Posterior cingulate gyrus (tissue), 11 donors: ENCODE measurements at regions not wholly inside any gene's neighbourhood (a gene's known extent, or its start where the extent isn't known, plus 50 kb on each side); places are given as distances from the start of the nearest gene placed in this dataset.

ENCODE experiments used
- DNase-seq, 10 donors: peaks; one replicate each; pipeline versions ENCODE4 v3.0.0 to v3.0.0-alpha.2; 2020 to 2021; ENCODE audit warnings: mixed read lengths in 3 of 10
- intact Hi-C: fragments of 100-400 bp; cut with DNase I; formaldehyde crosslinking; loops from one replicate; pipeline ENCODE4 v1.15.1; 2023

DNA sequence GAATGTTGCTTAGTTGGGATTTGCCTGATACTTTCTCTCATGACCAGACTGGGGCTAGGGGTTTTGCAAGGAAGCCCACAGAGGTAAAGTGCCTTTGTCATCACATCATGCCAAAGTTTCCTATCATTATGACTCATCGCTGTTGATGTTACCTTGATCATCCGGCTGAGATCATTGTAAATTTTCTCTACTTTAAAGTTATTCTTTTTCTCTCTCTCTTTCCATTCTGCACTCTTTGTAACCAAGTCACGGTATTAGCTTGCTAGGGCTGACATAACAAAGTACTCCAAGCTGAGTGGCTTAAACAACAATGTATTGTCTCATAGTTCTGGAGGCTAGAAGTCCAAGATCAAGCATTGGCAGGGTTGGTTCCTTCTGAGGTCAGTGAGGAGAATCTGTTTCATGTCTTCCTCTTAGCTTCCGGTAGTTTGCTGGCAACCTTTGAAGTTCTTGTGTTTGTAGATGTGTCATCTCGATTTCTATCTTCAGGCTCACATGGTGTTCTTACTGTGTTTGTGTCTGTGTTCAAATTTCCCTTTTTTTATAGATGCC, 113.0 kb downstream of the DTHD1 start:
- DNase-seq, result no peak
- intact Hi-C loops, result loop anchor here (10.0 kb wide), 1 partner anchor 850 kb away; the partner anchor contains the start of gene NWD2

- intact Hi-C loops, result loop anchor here (2.0 to 10.0 kb wide), 3 partner anchors 47 to 987 kb away; partner anchors contain the start of gene NWD2
- DNase-seq, result peak in 4 of 10 donors; percentile 20 to 49 (median 32)
Observed at GRCh38 chr4:36399762-36400353, 118.4 kb downstream of the DTHD1 start.

- intact Hi-C loops, result loop anchor here (5.0 kb wide), 1 partner anchor 985 kb away; no protein-coding TSS in a partner anchor
Observed at GRCh38 chr4:36402008-36402758, 120.8 kb downstream of the DTHD1 start.

GRCh38 chr4:36411338-36411737, 129.9 kb downstream of the DTHD1 start:
- intact Hi-C loops, result no loop called here
- no peak for DNase-seq

More at GRCh38 chr4:36402008-36402758, 120.8 kb downstream of the DTHD1 start:
- no peak for DNase-seq

DNA sequence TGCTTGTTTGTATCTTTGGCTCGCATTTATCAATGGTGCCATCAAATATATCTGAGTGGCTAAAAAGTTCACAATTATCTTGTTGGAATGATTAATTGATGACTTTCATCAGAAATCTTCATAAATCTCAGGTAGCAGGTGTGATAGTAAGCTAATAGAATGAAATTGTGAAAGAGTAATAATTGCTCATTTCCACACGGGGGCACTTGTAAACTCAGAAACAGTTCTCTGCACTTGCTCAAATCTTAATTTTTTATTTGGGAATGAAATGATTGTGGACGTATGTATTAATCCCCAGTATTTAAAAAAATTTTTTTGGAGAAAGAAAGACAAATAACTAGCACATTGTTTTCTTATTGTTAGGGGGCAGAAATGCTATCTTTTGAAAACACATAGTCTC, 132.8 kb downstream of the DTHD1 start:
- DNase-seq, result no peak
- intact Hi-C loops, result no loop called here

DNA sequence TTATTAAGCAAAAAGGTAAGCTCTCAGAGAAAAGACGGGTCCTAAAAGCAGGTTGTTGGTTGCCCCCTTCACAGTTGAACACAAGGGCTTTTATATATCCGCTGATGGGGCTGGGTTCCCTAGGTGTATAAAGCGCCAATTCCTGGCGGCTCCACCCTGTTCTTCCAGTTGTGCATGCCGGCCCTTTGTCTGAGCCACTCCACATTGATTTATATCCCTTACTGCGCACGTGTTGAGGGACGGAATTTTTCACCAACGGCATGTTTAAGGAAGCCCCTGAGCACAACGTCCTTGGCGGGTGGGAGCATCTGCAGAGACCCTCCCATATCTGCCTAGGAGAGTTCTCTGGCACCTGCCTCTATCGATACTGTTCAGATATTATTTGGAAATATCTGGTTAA, 135.7 kb downstream of the DTHD1 start:
- peak in 2 of 10 donors; percentile 28 to 66 for DNase-seq
- intact Hi-C loops, result no loop called here

DNA sequence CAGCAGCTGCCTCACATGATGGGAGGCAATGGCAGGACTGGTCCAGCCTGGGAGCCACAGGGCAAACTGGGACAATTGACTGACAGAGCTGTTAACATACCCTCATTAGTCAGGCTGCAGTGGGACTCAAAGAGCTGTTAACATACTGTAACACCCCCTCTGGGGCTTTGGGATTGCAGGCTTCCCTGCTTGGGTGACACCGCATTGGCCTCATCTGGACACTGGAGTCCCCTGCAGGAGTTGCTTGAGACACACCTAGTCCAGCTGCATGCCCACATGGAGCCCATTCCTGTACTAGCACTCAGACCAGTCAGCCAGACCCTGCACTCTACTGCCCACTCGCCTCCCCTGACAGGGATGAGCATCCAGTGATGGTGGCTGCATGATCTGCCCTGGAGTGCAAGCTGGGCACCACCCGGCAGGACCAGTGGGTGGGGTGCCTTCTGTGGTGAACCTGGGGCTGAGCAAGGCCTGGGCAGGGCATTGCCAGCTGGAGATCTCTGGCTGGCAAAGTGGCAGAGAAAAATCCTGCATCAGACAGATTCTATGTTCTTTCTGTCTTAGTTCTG, 138.8 kb downstream of the DTHD1 start:
- peak in 3 of 10 donors; percentile 44 to 71 (median 64) for DNase-seq

DNA sequence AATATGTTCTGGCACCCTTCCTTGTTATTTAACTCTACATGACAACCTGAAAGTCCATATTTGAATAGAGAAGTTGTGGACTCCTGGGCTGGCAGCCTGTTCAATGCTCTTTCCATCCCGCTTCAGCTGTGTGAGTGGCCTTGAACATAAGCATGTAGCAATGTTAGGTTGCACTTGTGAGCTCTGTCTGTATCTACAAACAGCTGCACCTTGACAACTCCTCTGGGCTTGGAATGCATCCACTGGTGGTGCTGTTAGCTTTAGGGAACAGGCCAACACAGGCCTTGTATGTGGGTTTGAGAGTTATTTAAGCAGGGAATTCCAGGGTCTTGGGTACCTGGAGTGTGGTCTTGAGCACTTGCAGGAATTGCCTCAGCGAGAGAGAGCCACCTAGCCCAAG, 141.2 kb downstream of the DTHD1 start:
- intact Hi-C loops, result no loop called here

More for the DNA sequence above, 138.8 kb downstream of the DTHD1 start:
- intact Hi-C loops, result no loop called here

DNA sequence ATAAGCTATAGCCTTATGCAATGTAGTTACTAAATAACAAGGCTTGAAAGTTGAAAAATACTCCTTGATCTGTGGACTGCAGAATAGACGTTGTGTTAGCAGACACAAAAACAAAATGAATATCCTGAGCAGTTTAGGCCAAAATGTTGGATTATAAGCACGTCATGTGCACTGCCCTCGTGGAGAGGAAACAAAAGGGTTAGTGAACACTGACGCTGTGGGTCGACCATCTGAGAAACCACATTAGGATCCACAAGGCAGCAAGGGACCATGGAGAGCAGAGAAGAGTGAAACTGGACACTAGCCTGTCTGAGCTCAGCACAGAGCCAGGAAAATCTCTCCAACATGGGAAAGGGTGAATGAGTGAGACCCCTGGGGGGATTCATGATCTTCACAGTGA, 145.3 kb downstream of the DTHD1 start:
- intact Hi-C loops, result no loop called here
- DNase-seq, result no peak

More for the DNA sequence above, 141.2 kb downstream of the DTHD1 start:
- no peak for DNase-seq

DNA sequence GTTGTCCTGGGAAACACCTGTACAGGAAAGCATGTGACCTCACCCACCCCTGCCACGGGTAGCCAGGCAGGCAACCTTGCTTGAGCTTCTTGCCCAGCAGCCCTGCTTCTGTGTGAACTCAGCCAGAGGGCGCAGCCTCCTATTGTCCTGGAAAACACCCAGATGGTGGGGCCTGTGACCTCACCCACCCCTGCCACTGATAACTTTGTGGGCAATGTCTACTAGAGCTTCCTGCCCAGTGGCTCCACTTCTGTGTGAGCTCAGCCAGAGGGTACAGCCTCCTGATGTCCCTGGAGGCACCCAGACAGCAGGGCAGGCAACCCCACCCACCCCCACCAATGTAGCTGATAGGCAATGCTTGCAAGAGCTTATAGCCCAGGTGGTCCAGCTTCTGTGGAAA, 146.3 kb downstream of the DTHD1 start:
- intact Hi-C loops, result no loop called here
- peak in 1 of 10 donors; percentile 68 for DNase-seq

GRCh38 chr4:36432586-36432985, 151.2 kb downstream of the DTHD1 start:
- intact Hi-C loops, result no loop called here

DNA sequence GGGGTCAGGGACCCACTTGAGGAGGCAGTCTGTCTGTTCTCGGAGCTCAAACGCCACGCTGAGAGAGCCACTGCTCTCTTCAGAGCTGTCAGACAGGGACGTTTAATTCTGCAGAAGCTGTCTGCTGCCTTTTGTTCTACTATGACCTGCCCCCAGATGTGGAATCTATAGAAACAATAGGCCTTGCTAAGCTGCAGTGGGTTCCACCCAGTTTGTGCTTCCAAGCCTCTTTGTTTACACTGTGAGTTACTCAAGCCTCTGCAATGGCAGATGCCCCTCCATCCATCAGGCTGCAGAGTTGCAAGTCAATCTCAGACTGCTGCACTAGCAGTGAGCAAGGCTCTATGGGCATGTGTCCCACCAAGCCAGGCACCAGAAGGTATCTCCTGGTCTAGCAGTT, 158.1 kb downstream of the DTHD1 start:
- DNase-seq, result no peak
- intact Hi-C loops, result no loop called here

More at GRCh38 chr4:36432586-36432985, 151.2 kb downstream of the DTHD1 start:
- no peak for DNase-seq

- intact Hi-C loops, result no loop called here
- no peak for DNase-seq
Observed at GRCh38 chr4:36445480-36445879, 164.1 kb downstream of the DTHD1 start.

DNA sequence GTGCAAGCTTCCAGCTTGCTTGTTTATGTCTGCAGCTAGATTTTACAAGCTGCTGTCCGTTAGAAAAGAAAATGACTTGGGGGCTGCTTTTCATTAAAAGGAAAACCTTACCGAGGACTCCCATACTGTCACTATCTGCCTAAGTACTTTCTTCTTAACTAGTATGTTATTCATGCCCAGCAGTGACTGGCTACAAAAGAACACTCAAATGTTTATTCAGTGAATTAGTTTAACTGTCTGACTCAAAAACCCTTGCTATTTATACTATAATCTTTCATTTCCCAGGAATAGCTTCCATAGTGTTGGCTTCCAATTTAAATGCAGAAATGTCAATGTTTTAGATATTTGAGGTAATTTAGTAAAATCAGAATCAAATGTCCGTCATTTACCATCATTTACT, 164.9 kb downstream of the DTHD1 start:
- intact Hi-C loops, result no loop called here

GRCh38 chr4:36461344-36461743, 179.9 kb downstream of the DTHD1 start:
- intact Hi-C loops, result no loop called here
- no peak for DNase-seq

More for the DNA sequence above, 164.9 kb downstream of the DTHD1 start:
- DNase-seq, result no peak

- DNase-seq, result no peak
- intact Hi-C loops, result no loop called here
Observed at GRCh38 chr4:36467670-36468069, 186.3 kb downstream of the DTHD1 start.

DNA sequence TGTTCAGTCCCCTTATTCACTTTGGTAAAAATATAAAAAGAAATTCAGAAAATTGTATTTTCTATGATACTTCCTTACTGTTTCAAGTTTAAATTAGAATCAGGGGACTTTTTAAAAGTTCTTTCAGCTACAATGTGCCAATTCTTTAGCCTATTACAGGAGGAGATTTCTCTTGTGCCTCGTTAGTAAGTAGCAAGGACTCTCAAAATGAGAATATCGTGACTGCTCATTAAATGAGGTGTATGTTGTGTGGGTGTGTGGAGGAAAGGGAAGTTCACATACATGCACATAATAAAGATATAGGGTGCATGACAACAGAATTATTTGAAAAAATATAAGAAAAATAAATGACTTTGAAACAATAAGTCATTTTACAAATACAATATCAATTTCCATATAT, 190.5 kb downstream of the DTHD1 start:
- no peak for DNase-seq
- intact Hi-C loops, result no loop called here

DNA sequence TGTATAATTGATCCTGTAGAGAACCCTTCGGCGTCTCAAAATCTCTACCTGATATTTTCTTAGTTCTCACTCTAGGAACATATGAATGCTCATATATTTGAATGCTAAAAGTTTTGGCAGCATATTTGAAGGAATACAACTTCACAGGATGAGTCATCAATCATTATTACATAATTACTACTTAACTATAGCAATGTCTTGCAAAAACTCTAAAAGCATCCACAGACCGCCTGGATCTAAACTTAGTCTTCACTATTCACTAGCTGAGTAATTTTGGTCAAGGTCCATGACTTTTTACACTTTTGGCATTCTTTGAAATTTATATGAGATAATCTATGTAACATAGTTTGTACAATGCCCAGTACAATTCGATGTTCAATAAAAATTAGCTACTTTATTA, 194.7 kb downstream of the DTHD1 start:
- intact Hi-C loops, result no loop called here
- DNase-seq, result no peak

- DNase-seq, result no peak
- intact Hi-C loops, result no loop called here
Observed at GRCh38 chr4:36477861-36478260, 196.4 kb downstream of the DTHD1 start.

DNA sequence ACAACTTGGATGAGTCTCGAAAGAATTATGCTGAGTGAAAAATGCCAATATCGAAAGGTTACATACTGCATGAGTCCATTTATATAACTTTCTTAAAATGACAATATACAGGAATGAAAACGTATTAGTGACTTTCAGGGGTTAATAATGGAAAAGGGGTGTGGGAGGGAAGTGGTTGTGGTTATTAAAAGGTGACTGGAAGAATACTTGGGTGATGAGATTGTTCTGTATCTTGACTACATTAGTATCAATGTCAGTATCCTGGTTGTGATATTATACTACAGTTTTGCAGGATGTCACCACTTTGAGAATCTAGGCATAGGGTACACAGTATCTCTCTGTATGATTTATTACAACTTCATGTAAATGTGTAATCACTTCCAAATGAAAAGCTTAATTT, 204.5 kb downstream of the DTHD1 start:
- intact Hi-C loops, result no loop called here

GRCh38 chr4:36489798-36490197, 208.4 kb downstream of the DTHD1 start:
- intact Hi-C loops, result no loop called here
- DNase-seq, result no peak

More for the DNA sequence above, 204.5 kb downstream of the DTHD1 start:
- no peak for DNase-seq
